ENCODE measurements at regions not wholly inside any gene's neighbourhood (a gene's known extent, or its start where the extent isn't known, plus 50 kb on each side); places are given as distances from the start of the nearest gene placed in this dataset.

DNA sequence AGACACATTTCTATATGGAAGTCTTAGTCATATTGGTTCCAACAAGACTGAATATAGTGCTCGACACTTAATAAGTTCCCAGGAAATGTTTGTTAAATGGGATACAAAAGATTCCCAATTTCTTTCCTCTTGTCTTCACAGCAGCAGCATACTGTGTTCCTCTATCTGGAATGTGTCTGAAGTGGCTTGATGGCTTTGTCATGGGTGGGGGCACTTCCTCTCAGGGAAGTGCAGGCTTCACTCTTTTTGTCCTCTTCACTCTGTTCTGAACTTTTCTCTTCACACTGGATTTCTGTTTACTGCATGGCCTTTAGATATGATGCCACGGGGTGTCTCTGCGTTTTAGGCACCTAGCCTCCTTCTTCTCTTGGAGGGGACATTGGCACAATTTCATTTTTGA, 127.7 kb upstream of the C9orf72 start:
- Histone ChIP-seq H3K9me3 (no peaks in the 10 kb centered on the region), H3K27me3 (no peaks in the 10 kb centered on the region), H3K4me3 (no peak overlapping the region), H3K36me3 (no peaks in the 10 kb centered on the region), H3K4me1 (peaks cover 0 to 12% of the 10 kb centered on the region in 2 donors), H3K27ac (peak overlapping the region in 1 of 2 donors; percentile 64)
- DNase-seq, result no peak
- no peak for TF ChIP-seq CTCF (IDR thresholded peaks at IDR 0.05)
- intact Hi-C loops (cut with DNase I), result no loop called here
- peak; percentile 78 for ATAC-seq

DNA sequence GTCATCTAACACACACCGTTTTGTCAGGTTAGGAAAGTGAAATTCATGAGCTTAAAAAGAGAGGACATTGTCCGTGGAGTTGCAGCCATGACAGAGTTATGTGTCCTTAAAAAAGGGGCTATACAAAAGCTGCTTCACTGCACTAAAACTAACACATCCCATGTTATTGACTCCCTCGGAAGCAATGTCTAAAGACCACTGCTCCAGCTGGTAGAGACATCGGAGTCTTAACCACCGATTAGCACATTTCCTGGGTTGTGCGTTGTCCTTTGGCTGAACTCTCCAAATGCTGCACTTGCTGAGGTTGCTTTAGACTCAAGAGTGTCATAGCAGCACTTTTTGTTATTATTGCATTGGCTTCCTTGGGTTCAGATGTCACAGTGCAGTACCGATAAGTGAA, 128.3 kb upstream of the C9orf72 start:
- no peak for TF ChIP-seq CTCF (IDR thresholded peaks at IDR 0.05)
- no peaks in the 10 kb centered on the region for H3K27me3 ChIP-seq
- H3K27ac ChIP-seq, result peak overlapping the region in 1 of 2 donors; percentile 64
- intact Hi-C loops (cut with DNase I), result no loop called here
- peak; percentile 84 for ATAC-seq
- H3K4me3 ChIP-seq, result no peak overlapping the region
- peaks cover 0 to 12% of the 10 kb centered on the region in 2 donors for H3K4me1 ChIP-seq
- no peaks in the 10 kb centered on the region for H3K36me3 ChIP-seq
- H3K9me3 ChIP-seq, result no peaks in the 10 kb centered on the region
- DNase-seq, result peak in 3 of 4 donors; percentile 50 to 93 (median 83)

GRCh38 chr9:27703216-27703980, 130.1 kb upstream of the C9orf72 start:
- no peak for ATAC-seq
- no peak for DNase-seq
- H3K36me3 ChIP-seq, result no peaks in the 10 kb centered on the region
- H3K9me3 ChIP-seq, result no peaks in the 10 kb centered on the region
- TF ChIP-seq CTCF (IDR thresholded peaks at IDR 0.05), result no peak
- peaks cover 0 to 12% of the 10 kb centered on the region in 2 donors for H3K4me1 ChIP-seq
- H3K27ac ChIP-seq, result no peak overlapping the region
- no peaks in the 10 kb centered on the region for H3K27me3 ChIP-seq
- H3K4me3 ChIP-seq, result no peak overlapping the region
- intact Hi-C loops (cut with DNase I), result no loop called here

- Histone ChIP-seq H3K9me3 (peaks cover 0 to 13% of the 10 kb centered on the region in 2 donors), H3K27me3 (no peaks in the 10 kb centered on the region), H3K4me3 (no peak overlapping the region), H3K4me1 (no peaks in the 10 kb centered on the region), H3K27ac (no peak overlapping the region), H3K36me3 (no peaks in the 10 kb centered on the region)
- DNase-seq, result no peak
- no peak for TF ChIP-seq CTCF (IDR thresholded peaks at IDR 0.05)
- intact Hi-C loops (cut with DNase I), result no loop called here
- ATAC-seq, result no peak
Measured at GRCh38 chr9:27711241-27711640, 138.0 kb upstream of the C9orf72 start.

- intact Hi-C loops (cut with DNase I), result no loop called here
Measured at GRCh38 chr9:27712806-27713205, 139.5 kb upstream of the C9orf72 start.

More at GRCh38 chr9:27712806-27713205, 139.5 kb upstream of the C9orf72 start:
- H3K27me3 ChIP-seq, result no peaks in the 10 kb centered on the region
- DNase-seq (no peak), ATAC-seq (no peak)
- no peaks in the 10 kb centered on the region for H3K36me3 ChIP-seq
- TF ChIP-seq CTCF (IDR thresholded peaks at IDR 0.05), result no peak
- H3K27ac ChIP-seq, result no peak overlapping the region
- H3K4me1 ChIP-seq, result no peaks in the 10 kb centered on the region
- peaks cover 0 to 13% of the 10 kb centered on the region in 2 donors for H3K9me3 ChIP-seq
- H3K4me3 ChIP-seq, result no peak overlapping the region
